AG10803 (cell line): ENCODE measurements at regions not wholly inside any gene's neighbourhood (a gene's known extent, or its start where the extent isn't known, plus 50 kb on each side); places are given as distances from the start of the nearest gene placed in this dataset.

Experiments used
- DNase-seq: peaks from one replicate; pipeline ENCODE4 v3.0.0; 2010; ENCODE audit warnings: low read depth
- H3K4me3 ChIP-seq: 2 replicates; pipeline ENCODE4 v1.5.1; 2011; ENCODE audit warnings: mild to moderate bottlenecking, low read length, control low read depth
- TF ChIP-seq, protein P1 (sequence below): conservative IDR thresholded peaks from 2 replicates; pipeline ENCODE4 v1.5.1; 2011; ENCODE audit warnings: mild to moderate bottlenecking, low read length, control low read depth, inconsistent platforms

DNA sequence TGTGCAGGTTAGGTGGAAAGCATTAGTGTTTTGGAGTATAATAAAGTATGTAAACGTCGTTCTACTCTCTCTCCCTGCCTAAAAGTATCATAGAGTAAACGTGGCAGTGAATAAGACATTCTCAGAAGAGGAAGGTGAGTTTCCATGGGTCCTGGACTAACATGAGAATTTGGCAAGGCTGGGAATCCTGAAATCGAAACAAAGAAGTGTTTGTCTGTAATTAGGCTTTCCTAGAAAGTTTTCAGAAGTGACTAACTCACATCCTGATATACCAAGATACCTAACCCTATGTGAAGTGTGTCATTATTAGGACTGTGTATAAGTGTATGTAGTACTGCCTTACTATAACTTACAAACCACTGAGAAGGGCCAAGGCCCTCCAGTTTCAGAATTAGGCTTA lies 50.7 kb upstream of the MAOA start:
- TF ChIP-seq, protein P1, sequence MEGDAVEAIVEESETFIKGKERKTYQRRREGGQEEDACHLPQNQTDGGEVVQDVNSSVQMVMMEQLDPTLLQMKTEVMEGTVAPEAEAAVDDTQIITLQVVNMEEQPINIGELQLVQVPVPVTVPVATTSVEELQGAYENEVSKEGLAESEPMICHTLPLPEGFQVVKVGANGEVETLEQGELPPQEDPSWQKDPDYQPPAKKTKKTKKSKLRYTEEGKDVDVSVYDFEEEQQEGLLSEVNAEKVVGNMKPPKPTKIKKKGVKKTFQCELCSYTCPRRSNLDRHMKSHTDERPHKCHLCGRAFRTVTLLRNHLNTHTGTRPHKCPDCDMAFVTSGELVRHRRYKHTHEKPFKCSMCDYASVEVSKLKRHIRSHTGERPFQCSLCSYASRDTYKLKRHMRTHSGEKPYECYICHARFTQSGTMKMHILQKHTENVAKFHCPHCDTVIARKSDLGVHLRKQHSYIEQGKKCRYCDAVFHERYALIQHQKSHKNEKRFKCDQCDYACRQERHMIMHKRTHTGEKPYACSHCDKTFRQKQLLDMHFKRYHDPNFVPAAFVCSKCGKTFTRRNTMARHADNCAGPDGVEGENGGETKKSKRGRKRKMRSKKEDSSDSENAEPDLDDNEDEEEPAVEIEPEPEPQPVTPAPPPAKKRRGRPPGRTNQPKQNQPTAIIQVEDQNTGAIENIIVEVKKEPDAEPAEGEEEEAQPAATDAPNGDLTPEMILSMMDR: no peak
- H3K4me3 ChIP-seq: no peak overlapping the region
- DNase-seq: no peak
